ENCODE measurements at regions not wholly inside any gene's neighbourhood (a gene's known extent, or its start where the extent isn't known, plus 50 kb on each side); places are given as distances from the start of the nearest gene placed in this dataset.

GRCh38 chr13:69644447-69644846 is 463.2 kb upstream of the ATXN8OS start:
- TF ChIP-seq ZNF274 (IDR thresholded peaks at IDR 0.05; ENCODE audit: low read depth, low read length) = no peak
- no peak for TF ChIP-seq SUZ12 (IDR thresholded peaks at IDR 0.05; ENCODE audit: extremely low read depth, insufficient read depth, insufficient read length)
